Type B pancreatic cell (in vitro differentiated cells): ENCODE measurements at regions not wholly inside any gene's neighbourhood (a gene's known extent, or its start where the extent isn't known, plus 50 kb on each side); places are given as distances from the start of the nearest gene placed in this dataset.
A peak's percentile ranks its signal among the peaks of the same experiment; 100 is the strongest.

Experiments used
- DNase-seq: peaks from one replicate; pipeline ENCODE4 v3.0.0; 2021; ENCODE audit warnings: mixed read lengths; ENCODE audit not compliant: unreplicated experiment; ENCODE audit errors: extremely low spot score
- H3K27ac Mint-ChIP-seq: 2 replicates; pipeline ENCODE4 v1.8.0; 2021; ENCODE audit warnings: mild to moderate bottlenecking, mixed read lengths
- H3K27me3 Mint-ChIP-seq: 2 replicates; pipeline ENCODE4 v1.8.0; 2021; ENCODE audit warnings: mixed read lengths
- H3K36me3 Mint-ChIP-seq: 2 replicates; pipeline ENCODE4 v1.8.0; 2021; ENCODE audit warnings: mixed read lengths
- H3K4me1 Mint-ChIP-seq: one replicate; pipeline ENCODE4 v1.8.0; 2021; ENCODE audit warnings: mixed read lengths; ENCODE audit not compliant: unreplicated experiment
- H3K4me3 Mint-ChIP-seq: 2 replicates; pipeline ENCODE4 v1.8.0; 2021; ENCODE audit warnings: mild to moderate bottlenecking, mixed read lengths
- H3K9me3 Mint-ChIP-seq: 2 replicates; pipeline ENCODE4 v1.8.0; 2021; ENCODE audit warnings: mixed read lengths
- TF ChIP-seq, protein P1 (sequence below): fragments of 200-600 bp; sonication (generic); conservative IDR thresholded peaks from 2 replicates; pipeline ENCODE4 v1.5.0; 2021; ENCODE audit warnings: antibody characterized with exemption, mild to moderate bottlenecking

DNA sequence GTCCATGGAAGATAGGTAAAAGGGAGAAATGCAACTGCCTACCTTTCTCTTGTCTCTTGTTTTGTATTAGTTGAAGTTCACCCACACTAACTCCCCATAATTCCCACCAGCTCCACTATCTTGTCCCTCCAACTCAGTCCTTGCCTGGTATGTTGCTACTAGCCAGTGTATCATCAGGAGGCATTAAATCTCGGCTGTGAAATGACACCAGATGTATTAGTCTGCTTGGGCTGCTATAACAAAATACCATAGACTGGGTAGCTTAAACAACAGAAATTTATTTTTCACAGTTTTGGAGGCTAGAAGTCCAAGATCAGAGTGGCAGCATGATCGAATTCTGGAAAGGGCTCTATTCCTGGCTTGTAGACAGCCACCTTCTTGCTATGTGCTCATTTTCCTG is 102.3 kb upstream of the WDR72 start:
- TF ChIP-seq, protein P1, sequence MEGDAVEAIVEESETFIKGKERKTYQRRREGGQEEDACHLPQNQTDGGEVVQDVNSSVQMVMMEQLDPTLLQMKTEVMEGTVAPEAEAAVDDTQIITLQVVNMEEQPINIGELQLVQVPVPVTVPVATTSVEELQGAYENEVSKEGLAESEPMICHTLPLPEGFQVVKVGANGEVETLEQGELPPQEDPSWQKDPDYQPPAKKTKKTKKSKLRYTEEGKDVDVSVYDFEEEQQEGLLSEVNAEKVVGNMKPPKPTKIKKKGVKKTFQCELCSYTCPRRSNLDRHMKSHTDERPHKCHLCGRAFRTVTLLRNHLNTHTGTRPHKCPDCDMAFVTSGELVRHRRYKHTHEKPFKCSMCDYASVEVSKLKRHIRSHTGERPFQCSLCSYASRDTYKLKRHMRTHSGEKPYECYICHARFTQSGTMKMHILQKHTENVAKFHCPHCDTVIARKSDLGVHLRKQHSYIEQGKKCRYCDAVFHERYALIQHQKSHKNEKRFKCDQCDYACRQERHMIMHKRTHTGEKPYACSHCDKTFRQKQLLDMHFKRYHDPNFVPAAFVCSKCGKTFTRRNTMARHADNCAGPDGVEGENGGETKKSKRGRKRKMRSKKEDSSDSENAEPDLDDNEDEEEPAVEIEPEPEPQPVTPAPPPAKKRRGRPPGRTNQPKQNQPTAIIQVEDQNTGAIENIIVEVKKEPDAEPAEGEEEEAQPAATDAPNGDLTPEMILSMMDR = no peak
- Mint-ChIP-seq H3K27me3 (no peaks in the 10 kb centered on the region), H3K4me3 (no peak overlapping the region), H3K4me1 (no peaks in the 10 kb centered on the region), H3K27ac (peak overlapping the region; percentile 65), H3K9me3 (peaks cover 6% of the 10 kb centered on the region), H3K36me3 (no peaks in the 10 kb centered on the region)
- no peak for DNase-seq

DNA sequence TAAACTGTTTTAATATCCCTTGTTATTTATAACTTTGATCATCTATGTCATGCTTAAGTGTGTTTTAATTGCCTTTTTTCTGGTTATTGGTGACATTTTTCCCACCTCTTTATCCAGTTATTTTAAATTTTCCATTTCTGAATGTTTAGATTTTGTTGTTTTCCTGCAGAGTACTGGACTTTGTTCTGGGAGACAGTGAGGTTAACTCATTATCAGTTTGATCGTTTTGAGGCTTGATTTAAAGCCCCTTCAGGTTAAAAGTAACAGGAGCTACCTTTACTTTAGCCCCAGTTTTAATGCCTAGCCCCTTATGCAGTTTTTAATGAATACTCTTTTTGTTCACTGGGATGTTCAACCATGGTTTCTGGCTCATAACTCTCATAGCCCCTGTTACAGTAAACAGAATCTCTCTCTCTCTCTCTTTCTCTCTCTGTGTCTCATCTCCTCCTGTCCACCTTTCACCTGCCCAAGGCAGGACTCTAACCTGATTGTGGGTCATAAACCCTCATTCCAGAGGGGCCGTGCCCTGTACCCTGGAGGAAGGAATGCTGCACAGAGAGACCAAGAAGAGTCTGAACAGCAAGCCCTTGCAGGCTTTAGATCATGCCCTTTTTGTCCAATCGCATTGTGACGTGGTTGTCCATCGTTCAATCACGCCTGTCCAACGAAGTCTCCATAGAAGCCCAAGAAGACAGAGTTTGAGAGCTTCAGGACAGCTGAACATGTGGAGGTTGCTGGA is 91.8 kb upstream of the WDR72 start:
- TF ChIP-seq, protein P1 = no peak
- Mint-ChIP-seq H3K4me1 (no peaks in the 10 kb centered on the region), H3K9me3 (peaks cover 4% of the 10 kb centered on the region), H3K27ac (peak overlapping the region; percentile 27), H3K4me3 (no peak overlapping the region), H3K27me3 (no peaks in the 10 kb centered on the region), H3K36me3 (no peaks in the 10 kb centered on the region)
- no peak for DNase-seq

GRCh38 chr15:53847745-53848144 is 88.3 kb upstream of the WDR72 start:
- H3K27ac Mint-ChIP-seq = no peak overlapping the region
- no peaks in the 10 kb centered on the region for H3K4me1 Mint-ChIP-seq
- TF ChIP-seq, protein P1 = no peak
- peaks cover 3% of the 10 kb centered on the region for H3K27me3 Mint-ChIP-seq
- H3K36me3 Mint-ChIP-seq = no peaks in the 10 kb centered on the region
- DNase-seq = no peak
- no peaks in the 10 kb centered on the region for H3K9me3 Mint-ChIP-seq
- no peak overlapping the region for H3K4me3 Mint-ChIP-seq

GRCh38 chr15:53844634-53845033 is 85.2 kb upstream of the WDR72 start:
- H3K9me3 Mint-ChIP-seq = no peaks in the 10 kb centered on the region
- H3K27me3 Mint-ChIP-seq = peaks cover 3% of the 10 kb centered on the region
- H3K4me1 Mint-ChIP-seq = no peaks in the 10 kb centered on the region
- no peaks in the 10 kb centered on the region for H3K36me3 Mint-ChIP-seq
- no peak overlapping the region for H3K4me3 Mint-ChIP-seq
- H3K27ac Mint-ChIP-seq = no peak overlapping the region
- TF ChIP-seq, protein P1 = no peak
- DNase-seq = no peak

GRCh38 chr15:53843869-53844569 is 84.6 kb upstream of the WDR72 start:
- no peaks in the 10 kb centered on the region for H3K36me3 Mint-ChIP-seq
- H3K4me3 Mint-ChIP-seq = no peak overlapping the region
- H3K27ac Mint-ChIP-seq = peak overlapping the region; percentile 15
- H3K27me3 Mint-ChIP-seq = peaks cover 3% of the 10 kb centered on the region
- no peak for DNase-seq
- no peaks in the 10 kb centered on the region for H3K9me3 Mint-ChIP-seq
- TF ChIP-seq, protein P1 = no peak
- no peaks in the 10 kb centered on the region for H3K4me1 Mint-ChIP-seq
